ENCODE measurements at regions not wholly inside any gene's neighbourhood (a gene's known extent, or its start where the extent isn't known, plus 50 kb on each side); places are given as distances from the start of the nearest gene placed in this dataset.
"Not testable (repeated sequence)": the region's sequence is repeated elsewhere in the genome, so short reads cannot be mapped to it uniquely, and the experiment has no call there.

DNA sequence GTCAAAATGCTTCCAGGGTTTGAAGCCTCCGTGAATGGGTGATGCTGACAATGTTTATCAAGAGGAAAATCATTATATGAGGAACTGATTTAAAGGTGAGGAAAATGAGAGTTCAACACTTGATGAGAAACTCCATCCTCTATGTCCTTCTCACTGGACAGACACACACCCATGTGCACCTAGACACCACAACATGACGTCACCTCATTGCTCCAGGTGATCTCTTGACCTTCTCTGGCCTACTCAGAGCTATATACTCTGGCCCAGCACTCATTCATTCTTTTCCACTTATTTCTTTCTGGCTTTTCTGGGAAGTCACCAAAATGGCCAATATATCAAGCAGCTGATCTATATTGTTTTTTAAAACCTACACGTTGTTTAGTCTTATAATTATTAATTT, 778.7 kb upstream of the PCDH20 start:
- Mint-ChIP-seq H3K27me3 (no peaks in the 10 kb centered on the region), H3K27ac (no peak overlapping the region), H3K4me3 (no peak overlapping the region), H3K9me3 (peaks cover 4% of the 10 kb centered on the region), H3K4me1 (no peaks in the 10 kb centered on the region), H3K36me3 (no peaks in the 10 kb centered on the region)
- CTCF ChIA-PET, result no interaction called here
- DNase-seq, result no peak

DNA sequence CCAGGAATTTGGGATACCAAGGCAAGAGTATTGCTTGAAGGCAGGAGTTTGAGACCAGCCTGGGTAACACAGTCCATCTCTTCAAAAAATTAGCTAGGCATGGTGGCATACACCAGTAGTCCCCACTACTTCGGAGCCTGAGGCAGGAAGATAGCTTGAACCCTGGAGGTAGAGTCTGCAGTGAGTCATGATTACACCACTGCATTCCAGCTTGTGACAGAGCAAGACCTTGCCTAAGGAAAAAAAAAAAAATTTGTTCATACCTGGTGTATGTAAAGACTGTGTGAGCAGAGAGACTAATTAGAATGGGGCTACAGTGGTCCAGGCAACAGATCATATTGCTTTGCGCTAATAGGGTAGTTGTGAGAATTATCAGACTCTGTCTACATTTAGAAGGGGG, 778.3 kb upstream of the PCDH20 start:
- H3K27ac Mint-ChIP-seq, result no peak overlapping the region
- CTCF ChIA-PET, result no interaction called here

DNA sequence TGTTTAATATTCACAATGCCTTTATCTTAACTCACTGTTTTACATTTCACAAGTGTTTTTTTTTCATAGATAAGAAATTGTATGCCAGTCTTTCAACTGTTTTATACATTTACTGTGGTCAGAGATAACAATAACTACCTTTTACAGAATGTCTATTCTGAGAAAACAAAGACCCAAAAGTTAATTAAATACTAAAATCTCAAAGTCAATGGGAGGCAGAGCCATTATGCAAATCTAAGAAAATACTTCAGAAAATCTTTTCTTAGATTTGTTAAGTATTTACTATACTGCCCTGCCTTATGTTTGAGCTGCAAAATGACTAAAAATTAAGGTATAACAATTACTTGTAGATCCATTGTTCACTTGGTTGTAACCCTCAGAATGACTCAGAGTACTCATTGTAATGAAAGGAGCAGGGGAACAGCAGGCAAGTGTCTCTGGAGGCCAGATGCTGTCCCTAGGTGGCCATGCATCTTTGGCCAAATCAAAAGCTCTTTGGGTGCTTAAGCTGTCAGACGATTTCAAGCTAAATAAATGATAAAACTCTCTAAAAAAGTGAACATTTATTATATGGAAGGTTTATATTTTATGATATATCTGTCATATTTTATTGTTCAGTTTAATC, 770.1 kb upstream of the PCDH20 start:
- CTCF ChIA-PET, result no interaction called here
- H3K9me3 Mint-ChIP-seq, result peaks cover 5% of the 10 kb centered on the region
- H3K27ac Mint-ChIP-seq, result no peak overlapping the region
- no peak for DNase-seq
- no peaks in the 10 kb centered on the region for H3K4me1 Mint-ChIP-seq
- H3K4me3 Mint-ChIP-seq, result no peak overlapping the region
- no peaks in the 10 kb centered on the region for H3K27me3 Mint-ChIP-seq
- no peaks in the 10 kb centered on the region for H3K36me3 Mint-ChIP-seq

More for the DNA sequence above, 778.3 kb upstream of the PCDH20 start:
- Mint-ChIP-seq H3K9me3 (peaks cover 4% of the 10 kb centered on the region), H3K4me1 (no peaks in the 10 kb centered on the region), H3K4me3 (no peak overlapping the region), H3K36me3 (no peaks in the 10 kb centered on the region), H3K27me3 (no peaks in the 10 kb centered on the region)
- no peak for DNase-seq

DNA sequence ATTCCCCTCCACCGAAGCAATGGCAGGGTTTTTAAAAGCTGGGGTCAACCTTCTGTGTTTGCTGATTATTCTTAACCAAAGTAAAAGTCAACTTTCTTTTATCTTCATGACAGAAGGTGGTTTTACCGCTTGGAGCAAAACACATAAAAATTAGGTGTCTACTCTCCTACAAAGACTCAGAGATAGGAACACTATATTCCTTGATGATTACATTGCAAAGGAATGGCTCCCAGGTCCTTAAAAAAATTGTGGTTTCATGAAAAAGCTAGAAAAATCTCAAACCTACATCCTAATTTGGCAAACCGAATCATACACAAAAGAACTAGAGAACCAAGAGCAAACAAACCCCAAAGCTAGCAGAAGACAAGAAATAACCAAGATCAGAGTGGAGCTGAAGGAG, 760.4 kb upstream of the PCDH20 start:
- CTCF ChIA-PET, result no interaction called here
- DNase-seq, result no peak
- Mint-ChIP-seq H3K27ac (no peak overlapping the region), H3K4me1 (no peaks in the 10 kb centered on the region), H3K27me3 (no peaks in the 10 kb centered on the region), H3K9me3 (peaks cover 11% of the 10 kb centered on the region), H3K36me3 (no peaks in the 10 kb centered on the region), H3K4me3 (no peak overlapping the region)

DNA sequence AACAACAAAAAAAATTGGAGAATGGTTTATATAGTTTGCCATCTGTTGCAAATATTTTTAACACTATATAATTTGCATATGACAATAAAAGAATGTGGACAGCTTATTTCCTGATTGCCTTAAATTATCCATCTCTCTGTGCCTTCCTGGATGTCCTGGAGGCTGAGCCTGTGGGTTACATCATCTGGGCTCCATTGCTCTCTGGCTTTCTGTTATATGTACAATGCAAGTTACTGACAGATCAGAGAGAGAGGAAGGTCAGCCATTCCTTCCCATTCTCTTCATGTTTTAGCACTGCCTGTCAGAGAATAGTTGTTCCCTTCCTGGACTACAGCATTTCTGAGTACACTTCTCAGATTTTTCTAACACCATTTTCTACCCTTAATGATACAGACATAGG, 758.3 kb upstream of the PCDH20 start:
- no peak for DNase-seq
- no peak overlapping the region for H3K27ac Mint-ChIP-seq
- H3K4me3 Mint-ChIP-seq, result no peak overlapping the region
- peaks cover 14% of the 10 kb centered on the region for H3K9me3 Mint-ChIP-seq
- H3K4me1 Mint-ChIP-seq, result no peaks in the 10 kb centered on the region
- H3K27me3 Mint-ChIP-seq, result no peaks in the 10 kb centered on the region
- no peaks in the 10 kb centered on the region for H3K36me3 Mint-ChIP-seq
- CTCF ChIA-PET, result no interaction called here

DNA sequence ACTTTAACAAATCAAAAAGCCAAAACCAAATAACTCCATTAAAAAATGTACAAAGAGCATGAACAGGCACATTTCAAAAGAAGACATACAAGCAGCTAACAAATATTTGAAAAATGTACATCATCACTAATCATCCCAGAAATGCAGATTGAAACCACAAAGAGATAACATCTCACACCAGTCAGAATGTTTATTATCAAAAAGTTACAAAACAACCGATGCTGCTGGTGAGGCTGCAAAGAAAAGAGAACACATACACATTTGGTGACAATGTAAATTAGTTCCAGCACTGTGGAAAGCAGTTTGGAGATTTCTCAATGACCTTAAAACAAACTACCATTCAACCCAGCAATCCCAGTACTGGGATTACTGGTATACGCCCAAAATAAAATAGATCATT, 756.0 kb upstream of the PCDH20 start:
- Mint-ChIP-seq H3K4me1 (no peaks in the 10 kb centered on the region), H3K9me3 (peaks cover 10% of the 10 kb centered on the region), H3K27ac (no peak overlapping the region), H3K27me3 (no peaks in the 10 kb centered on the region), H3K4me3 (no peak overlapping the region), H3K36me3 (no peaks in the 10 kb centered on the region)
- CTCF ChIA-PET, result no interaction called here
- DNase-seq, result no peak

DNA sequence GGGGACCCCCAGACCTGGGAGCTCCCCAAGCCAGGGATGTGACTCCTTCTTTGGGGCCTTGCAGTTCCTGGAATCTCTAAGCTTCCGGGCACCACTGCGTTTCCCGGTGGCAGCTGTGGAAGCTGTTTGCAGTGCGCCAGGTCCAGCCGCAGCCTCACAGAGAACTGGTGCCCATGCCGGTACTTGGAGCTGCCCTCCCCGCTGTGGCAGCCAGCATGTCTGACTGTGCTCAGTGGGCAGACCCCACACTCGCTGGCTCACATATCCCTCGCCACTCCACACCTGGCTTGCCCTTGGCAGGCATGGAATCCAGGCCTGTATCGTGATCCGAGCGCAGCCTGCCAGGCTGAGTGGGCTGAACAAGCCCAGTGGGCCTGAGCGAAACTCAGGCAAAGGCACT, 753.2 kb upstream of the PCDH20 start:
- CTCF ChIA-PET, result no interaction called here

DNA sequence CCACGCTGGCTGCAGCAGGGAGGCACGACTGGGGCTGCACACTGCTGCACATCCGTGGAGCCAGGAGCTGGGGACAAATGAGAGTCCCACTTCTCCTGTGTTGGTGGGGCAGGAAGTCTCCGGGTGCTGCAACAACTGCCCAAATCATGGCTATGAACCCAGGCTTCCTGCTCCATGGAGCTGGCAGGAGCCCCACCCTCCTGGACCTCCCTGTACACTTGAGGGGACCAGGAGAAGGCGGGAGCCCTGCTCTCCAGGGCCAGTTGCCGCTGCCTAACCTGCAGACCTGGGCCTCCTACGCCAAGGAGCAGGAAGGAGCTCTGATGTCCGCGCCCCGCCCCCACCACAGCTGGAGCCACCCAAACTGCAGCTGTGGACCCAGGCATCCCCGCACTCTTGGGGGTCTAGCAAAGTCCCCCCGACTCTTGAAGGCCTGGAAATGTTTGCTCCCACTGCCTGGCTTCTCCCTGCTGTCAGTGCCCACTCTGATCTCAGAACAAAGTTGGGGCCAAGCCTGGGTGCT, 752.1 kb upstream of the PCDH20 start:
- DNase-seq, result no peak
- Mint-ChIP-seq H3K9me3 (peaks cover 8% of the 10 kb centered on the region), H3K27ac (no peak overlapping the region), H3K4me1 (no peaks in the 10 kb centered on the region), H3K27me3 (no peaks in the 10 kb centered on the region), H3K36me3 (no peaks in the 10 kb centered on the region), H3K4me3 (no peak overlapping the region)
- CTCF ChIA-PET, result no interaction called here

More for the DNA sequence above, 753.2 kb upstream of the PCDH20 start:
- H3K4me3 Mint-ChIP-seq, result no peak overlapping the region
- no peaks in the 10 kb centered on the region for H3K36me3 Mint-ChIP-seq
- no peaks in the 10 kb centered on the region for H3K27me3 Mint-ChIP-seq
- DNase-seq, result no peak
- no peaks in the 10 kb centered on the region for H3K4me1 Mint-ChIP-seq
- no peak overlapping the region for H3K27ac Mint-ChIP-seq
- peaks cover 8% of the 10 kb centered on the region for H3K9me3 Mint-ChIP-seq

DNA sequence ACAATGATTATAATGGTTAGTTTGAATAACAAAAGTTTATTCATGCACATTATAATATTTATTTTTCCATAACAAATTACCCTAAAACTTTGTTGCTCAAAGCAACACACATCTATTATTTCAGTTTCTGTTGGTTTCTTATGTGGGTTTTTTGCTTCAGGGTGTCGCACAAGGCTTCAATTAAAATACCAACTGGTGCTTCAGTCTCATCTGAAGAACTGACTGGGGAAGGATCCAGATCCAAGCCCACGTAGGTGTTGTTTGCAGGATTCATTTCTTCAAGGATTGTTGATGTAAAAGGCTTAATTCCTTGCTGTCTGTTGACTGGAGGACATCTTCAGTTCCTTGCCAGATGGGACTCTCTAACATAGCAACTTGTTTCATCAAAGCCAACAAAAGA, 747.2 kb upstream of the PCDH20 start:
- H3K4me3 Mint-ChIP-seq, result no peak overlapping the region

DNA sequence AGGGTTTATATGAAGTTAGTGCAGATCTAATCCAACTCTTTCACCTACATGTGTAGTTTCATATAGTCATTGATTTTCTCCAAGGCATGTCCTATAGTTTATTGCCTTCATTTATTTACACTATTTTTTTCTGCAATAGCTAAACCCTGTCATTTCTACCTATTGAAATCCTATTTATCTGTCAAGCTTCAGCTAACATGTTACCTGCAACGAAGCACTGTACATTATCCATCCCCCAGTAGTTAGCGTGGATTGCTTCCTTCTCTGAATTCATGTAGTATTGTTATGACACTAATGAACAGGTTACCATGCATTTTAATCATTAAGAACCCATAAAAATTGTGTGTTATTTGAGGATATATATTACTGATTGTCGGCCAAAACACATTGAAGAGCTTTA, 742.9 kb upstream of the PCDH20 start:
- Mint-ChIP-seq H3K4me1 (no peaks in the 10 kb centered on the region), H3K9me3 (peaks cover 18% of the 10 kb centered on the region), H3K27me3 (no peaks in the 10 kb centered on the region), H3K4me3 (no peak overlapping the region), H3K36me3 (no peaks in the 10 kb centered on the region), H3K27ac (no peak overlapping the region)
- no peak for DNase-seq
- CTCF ChIA-PET, result no interaction called here

More for the DNA sequence above, 747.2 kb upstream of the PCDH20 start:
- DNase-seq, result no peak
- Mint-ChIP-seq H3K27me3 (no peaks in the 10 kb centered on the region), H3K4me1 (no peaks in the 10 kb centered on the region), H3K9me3 (peaks cover 6% of the 10 kb centered on the region), H3K36me3 (no peaks in the 10 kb centered on the region), H3K27ac (no peak overlapping the region)
- CTCF ChIA-PET, result no interaction called here

DNA sequence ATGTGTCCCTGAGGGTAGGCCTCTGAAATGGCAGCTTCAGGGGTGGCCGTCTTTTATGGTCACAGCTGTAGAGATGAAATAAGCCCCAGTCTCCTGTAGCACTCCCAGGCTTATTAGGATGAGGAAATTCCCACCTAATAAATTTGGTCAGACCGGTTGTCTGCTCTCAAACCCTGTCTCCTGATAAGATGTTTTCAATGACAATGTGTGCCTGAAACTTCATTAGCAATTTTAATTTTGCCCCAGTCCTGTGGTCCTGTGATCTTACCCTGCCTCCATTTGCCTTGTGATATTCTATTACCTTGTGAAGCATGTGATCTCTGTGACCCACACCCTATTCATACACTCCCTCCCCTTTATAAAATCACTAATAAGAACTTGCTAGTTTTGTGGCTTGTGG, 736.1 kb upstream of the PCDH20 start:
- CTCF ChIA-PET, H3K27ac Mint-ChIP-seq, H3K4me1 Mint-ChIP-seq, H3K36me3 Mint-ChIP-seq, DNase-seq, H3K4me3 Mint-ChIP-seq, H3K27me3 Mint-ChIP-seq: not testable (repeated sequence)
- H3K9me3 Mint-ChIP-seq, result peaks cover 26% of the 10 kb centered on the region

DNA sequence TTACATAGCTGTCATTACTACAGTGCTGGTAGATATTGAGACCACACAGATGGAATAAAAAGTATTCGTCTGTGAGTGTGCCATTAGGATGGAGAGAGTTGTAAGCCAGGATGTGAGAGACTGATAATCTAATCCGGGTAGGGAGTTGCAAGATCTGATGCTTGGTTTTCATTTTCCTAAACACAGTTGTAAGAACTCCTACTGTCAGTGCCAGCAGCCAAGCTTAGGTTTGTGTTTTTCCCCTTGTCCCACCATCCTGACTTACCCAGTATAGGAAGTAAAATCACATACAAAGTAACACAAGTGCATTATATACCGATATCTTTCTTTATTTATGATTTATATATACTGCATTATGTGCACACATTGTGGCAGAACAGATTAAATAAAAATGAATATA, 726.4 kb upstream of the PCDH20 start:
- H3K36me3 Mint-ChIP-seq, result no peaks in the 10 kb centered on the region
- no peak for DNase-seq
- H3K27me3 Mint-ChIP-seq, result no peaks in the 10 kb centered on the region
- no peak overlapping the region for H3K27ac Mint-ChIP-seq
- CTCF ChIA-PET, result interaction anchor here (0.7 kb wide), 1 partner anchor 29 kb away, joined by 3 read pairs; no protein-coding TSS in a partner anchor
- no peaks in the 10 kb centered on the region for H3K4me1 Mint-ChIP-seq
- H3K9me3 Mint-ChIP-seq, result peaks cover 13% of the 10 kb centered on the region
- H3K4me3 Mint-ChIP-seq, result no peak overlapping the region

DNA sequence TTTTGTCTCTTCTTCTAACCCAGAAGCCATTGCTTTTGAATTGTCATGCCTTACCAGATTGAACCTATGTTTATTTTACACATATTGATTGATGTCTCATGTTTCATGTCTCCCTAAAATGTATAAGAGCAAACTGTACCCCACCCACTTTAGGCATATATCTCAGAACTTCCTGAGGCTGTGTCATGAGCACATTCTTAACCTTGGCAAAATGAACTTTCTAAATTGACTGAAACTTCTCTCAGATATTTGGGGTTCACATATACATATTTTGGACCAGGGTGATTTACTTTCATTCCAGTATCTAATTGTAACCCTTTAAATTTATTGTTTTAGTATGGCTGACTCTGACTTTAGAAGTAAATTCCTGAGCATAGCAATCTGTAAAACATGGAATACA, 723.9 kb upstream of the PCDH20 start:
- no peak overlapping the region for H3K27ac Mint-ChIP-seq
- H3K27me3 Mint-ChIP-seq, result no peaks in the 10 kb centered on the region
- CTCF ChIA-PET, result no interaction called here
- H3K36me3 Mint-ChIP-seq, result no peaks in the 10 kb centered on the region
- H3K4me1 Mint-ChIP-seq, result no peaks in the 10 kb centered on the region
- no peak overlapping the region for H3K4me3 Mint-ChIP-seq
- H3K9me3 Mint-ChIP-seq, result peaks cover 8% of the 10 kb centered on the region
- DNase-seq, result no peak

DNA sequence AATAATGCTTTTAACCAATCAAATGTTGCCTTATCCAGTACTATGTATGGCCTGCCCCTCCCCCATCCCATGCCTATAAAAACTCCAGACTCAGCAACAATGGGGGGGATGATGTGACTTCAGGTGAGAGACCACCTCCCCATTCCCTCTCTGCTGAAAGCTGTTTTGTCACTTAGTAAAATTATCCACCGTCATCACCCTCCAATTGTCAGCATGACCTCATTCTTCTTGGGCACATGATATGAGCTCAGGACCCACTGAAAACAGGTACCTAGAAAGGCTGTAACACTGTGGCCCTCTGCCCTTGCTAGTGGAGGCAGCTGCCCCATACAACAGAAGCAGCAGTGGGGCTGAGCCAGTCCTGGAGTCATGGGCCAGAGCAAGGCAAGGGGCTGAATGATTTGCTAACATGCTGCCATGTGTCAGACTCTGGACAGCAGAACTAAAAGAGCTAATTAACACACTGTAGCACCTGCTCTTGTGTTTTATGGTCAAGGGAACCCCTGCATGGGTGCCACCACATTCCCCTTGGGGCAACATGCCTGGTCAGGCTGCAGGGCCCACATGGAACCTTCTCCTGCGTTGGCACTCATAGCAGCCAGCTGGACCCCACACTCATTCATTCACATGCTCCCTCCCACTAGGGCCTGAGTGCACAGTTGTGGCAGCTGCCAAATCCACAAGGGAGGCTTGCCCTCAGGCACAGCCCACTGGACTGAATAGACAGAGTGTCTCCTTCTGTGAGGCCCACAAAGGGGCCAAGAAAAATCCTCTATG, 722.2 kb upstream of the PCDH20 start:
- no peak for DNase-seq
- Mint-ChIP-seq H3K4me3 (no peak overlapping the region), H3K36me3 (no peaks in the 10 kb centered on the region), H3K27me3 (no peaks in the 10 kb centered on the region), H3K9me3 (peaks cover 4% of the 10 kb centered on the region), H3K4me1 (no peaks in the 10 kb centered on the region), H3K27ac (no peak overlapping the region)
- CTCF ChIA-PET, result no interaction called here

DNA sequence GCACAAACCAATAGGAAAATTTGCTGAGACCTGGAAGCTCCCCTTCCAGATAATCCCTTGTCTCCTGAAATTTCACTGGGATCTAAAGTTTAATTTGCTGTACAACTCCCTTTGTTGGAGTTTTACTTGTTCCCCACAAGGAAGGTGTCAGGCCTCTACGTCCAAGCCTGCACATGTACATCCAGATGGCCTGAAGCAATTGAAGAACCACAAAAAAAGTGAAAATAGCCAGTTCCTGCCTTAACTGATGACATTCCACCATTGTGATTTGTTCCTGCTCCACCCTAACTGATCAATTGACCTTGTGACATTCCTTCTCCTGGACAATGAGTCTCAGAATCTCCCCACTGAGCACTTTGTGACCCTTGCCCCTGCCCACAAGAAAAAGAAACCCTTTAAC, 716.0 kb upstream of the PCDH20 start:
- Mint-ChIP-seq H3K27ac (no peak overlapping the region), H3K36me3 (no peaks in the 10 kb centered on the region), H3K4me1 (no peaks in the 10 kb centered on the region), H3K27me3 (no peaks in the 10 kb centered on the region), H3K9me3 (peaks cover 1% of the 10 kb centered on the region), H3K4me3 (no peak overlapping the region)
- CTCF ChIA-PET, result no interaction called here
- no peak for DNase-seq

Data from activated naive CD4-positive, alpha-beta T cell treated with anti-CD3 and anti-CD28 coated beads, Interleukin-2, amount 10 ng/mL, durations not matched to agents 7 days and 5 days (primary cell).